Left kidney (tissue), 1 donor: ENCODE measurements at regions not wholly inside any gene's neighbourhood (a gene's known extent, or its start where the extent isn't known, plus 50 kb on each side); places are given as distances from the start of the nearest gene placed in this dataset.
"Not testable (repeated sequence)": the region's sequence is repeated elsewhere in the genome, so short reads cannot be mapped to it uniquely, and the experiment has no call there.

Experiments
- DNase-seq: peaks from one replicate; pipeline ENCODE4 v3.0.0-alpha.2; 2013

DNA sequence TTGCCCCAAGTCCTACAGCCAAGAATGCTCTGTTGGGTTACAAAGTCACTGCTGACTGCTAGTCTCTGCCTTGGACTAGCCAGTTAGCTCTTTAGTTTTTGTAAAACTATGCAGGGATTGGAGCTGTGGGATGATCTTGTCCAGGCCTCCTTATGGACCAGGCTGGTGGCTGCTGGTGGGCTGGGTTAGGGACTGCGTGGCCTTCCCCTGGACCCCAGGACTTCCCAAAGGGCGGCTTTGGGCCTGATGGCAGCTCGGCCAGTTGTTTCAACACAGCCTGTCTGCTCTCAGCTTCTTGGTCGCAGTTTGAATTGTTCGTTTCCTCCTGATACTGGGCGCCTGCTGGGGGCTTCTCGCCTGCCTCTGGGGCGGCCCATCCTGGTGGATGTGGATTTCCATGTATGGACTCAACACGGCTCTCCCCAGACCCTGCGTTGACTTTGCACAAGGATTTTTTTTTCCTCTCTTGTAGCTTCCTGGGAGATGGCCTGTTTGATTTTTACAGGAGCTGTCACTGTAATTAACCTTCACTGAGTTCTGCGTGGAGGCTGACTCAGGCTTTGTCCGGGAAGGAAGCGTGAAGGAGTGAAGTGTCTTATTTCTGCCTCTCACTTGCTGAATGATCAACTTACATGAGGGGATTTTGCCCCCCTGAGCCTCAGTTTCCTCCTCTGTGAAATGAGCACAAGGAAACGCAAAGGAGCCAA, 91.9 kb upstream of the NEURL1B start:
- DNase-seq: no peak

DNA sequence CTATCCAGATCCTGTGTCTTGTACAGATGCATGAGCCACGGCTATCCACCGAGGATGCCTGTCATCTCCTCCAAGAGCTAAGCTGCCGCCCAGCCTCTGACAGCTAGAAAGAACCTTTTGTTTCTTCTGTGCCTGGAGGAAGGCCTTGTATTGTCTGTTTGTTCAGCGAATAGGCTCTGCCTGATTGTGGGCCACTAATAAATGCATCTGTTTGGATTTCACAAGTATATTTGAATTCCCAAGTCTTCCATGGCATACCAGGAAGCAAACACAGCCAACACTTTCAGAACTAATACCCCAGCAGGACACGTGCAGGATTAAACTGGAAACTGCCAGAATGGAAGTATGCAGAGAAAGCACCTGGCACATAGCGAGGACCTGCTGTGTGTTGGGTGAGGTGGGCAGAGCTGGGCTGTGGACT, 92.7 kb upstream of the NEURL1B start:
- DNase-seq: no peak

DNA sequence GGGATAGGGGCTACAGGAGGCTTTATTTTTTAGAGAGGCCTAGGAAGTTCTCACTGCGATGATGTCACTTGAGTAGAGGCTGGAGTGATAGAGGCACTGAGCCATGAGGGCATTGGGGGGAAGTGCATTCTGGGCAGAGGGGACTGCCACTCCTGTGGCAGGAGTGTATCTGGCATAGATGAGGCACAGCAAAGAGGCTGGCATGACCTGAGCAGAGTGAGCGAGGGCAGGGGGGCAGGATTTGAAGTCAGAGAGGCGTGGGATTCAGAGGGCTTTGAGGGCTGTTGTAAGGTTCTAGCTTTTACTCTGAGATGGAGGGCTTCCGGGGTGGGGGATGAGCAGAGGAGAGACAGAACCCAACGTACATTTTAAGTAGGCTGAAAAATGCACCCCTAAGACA, 91.9 kb upstream of the SH3PXD2B start:
- no peak for DNase-seq

DNA sequence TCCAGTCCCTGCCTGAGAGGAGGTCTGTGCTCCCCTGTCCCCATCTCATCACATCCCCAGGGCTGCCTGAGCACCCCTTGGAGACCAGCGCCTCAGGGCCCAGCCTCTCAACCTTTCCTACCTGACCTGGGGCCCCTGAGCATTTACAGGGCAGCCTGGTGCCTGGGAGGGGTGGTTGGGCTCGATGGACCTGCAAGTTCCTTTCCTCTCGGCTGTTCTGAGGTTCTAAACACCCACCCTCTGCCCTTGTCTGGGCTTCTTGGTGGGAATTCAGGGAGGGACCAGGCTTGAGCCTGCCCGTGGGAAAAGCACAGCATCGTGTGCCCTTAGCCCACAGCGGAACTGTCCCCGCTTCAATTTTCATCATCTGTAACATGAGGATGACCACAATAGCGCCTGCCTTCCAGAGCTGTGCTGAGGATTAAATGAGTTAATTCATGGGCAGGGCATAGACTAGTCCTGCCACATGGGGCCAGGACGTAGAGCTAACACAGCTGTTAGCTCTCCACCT, 91.0 kb upstream of the SH3PXD2B start:
- no peak for DNase-seq

DNA sequence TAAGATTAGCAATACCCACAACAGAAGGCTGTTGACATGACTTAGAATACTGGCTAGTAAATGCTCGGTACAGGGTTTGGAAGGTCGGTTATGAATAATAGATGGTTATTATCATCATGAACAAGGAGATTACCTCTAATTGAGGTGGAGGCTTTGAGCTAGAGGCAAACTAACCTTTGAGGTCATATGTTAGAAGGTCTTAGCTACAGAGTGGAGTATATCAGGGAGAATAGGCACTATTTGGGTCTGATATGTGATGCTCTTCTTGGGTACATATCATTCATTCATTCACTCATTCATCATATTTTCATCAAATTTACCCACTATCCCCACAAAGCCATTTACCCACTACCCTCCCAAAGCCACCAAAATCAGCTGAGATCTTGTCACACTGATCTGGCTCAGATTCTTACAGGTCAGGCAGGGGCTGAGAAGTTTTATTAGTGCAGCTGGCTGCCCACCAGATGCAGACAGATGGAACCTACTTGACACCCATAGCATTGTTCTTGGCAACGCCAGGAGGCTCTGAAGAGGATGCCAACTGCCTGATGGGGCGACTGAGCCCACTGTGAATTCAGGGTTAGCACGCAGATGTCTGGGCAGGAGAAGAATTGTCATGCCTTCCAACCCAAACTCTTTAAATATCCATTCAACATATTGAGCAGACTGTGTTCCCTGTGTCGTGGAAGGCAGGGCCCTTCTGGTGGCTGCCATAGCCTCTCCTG, 90.2 kb upstream of the SH3PXD2B start:
- DNase-seq: no peak

DNA sequence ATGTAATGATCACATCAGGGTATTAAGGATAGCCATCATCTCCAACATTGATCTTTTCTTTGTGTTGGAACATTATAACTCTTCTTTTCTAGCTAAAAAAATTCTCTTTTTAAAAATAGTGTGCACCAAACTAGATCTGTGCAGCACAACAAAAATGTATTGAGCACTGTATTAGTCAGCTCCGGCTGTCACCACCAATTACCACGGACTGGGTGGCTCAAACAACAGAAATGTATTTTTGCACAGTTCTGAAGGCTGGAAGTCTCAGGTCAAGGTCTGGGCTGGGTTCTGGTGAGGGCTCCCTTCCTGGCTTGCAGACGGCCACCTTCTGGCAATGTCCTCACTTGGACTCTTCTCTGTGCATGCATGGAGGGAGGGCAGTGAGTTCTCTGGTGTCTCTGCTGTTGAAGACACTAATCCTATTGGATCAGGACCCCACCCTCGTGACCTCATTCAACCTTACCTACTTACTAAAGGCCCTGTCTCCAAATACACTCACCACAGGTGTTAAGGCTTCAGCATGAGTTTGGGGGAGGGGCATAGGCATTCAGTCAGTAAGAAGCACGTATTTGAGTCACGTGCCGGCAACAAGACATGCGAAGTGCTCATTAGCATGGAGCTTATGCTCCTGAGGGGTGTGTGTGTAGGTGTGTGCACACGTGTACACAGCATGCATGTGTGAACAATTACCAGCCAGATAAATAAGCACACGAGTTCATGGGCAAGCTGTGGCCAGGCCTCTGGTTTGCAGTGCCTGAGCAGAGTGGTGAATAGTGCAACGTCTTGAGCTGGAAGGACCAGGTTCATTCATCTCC, 89.4 kb upstream of the SH3PXD2B start:
- no peak for DNase-seq

DNA sequence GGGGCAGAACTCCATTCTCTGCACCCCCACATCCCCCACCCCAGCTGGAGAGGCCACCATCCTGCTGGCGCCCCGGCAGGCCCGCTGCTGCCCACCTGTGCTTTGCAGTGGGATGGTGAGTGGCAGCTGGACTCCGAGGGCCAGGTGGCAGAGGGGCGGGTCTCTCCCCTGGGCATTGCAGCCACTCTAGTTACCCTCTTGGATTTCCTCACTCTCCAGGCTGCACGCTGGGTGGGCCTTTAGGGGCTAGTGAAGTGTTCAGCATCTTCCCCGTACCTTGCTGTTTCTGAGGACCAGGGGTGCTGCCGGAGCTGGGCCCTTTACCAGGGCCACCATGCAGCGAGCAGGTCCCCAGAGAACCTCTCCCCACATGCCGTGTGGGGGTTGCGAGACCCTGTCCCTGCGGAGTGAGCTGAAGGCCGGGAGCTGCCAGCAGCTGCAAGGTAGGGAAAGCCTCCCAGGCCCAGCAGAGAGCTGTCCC, 88.4 kb upstream of the SH3PXD2B start:
- no peak for DNase-seq

DNA sequence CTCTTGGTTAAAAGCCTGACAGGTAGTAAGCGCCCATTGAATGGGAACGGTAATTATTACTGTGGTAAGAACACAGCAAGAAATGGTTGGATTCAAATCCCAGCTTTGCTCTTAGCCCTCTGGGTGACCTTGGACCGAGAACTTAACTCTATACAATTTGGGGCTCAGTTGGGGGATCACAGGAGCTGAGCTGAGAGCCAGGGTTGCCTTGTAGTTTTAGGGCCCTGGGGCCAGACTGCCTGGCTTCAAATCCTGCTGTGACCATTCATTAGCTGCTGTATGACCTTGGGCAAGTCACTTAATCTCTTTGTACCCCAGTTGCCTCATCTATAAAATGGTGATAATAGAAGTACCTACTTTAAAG, 87.4 kb upstream of the SH3PXD2B start:
- no peak for DNase-seq

DNA sequence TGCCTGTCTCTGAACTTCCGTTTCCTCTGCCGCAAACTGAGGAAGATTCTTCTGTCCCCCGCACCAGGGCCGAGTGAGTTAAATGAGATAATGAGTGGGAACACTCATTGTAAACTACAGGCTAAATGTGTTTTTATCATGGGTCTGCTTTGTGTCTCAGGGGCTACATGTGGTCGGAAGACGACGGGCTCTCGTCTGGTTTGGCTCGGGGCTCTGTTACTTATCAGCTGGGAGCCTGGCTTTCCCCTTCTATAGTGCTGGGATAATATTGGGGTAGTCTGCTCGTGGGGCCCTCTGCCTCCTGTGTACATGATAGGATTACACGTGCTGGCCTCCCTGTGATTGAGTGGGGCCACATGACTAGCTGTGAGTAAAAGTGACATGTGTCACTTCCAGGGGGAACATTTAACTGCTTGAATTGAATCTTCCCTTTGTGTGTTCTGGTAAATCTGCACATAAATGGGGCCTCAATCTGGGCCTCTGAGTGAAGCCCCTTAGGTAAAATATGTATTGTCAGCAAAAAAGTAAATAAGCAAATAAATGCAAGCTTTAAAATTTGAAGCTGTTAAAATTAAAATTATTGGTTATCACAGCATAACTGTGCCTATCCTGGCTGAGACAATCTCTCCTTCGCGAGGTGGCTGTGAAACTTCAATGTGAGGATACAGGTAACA, 86.9 kb upstream of the SH3PXD2B start:
- DNase-seq: no peak

DNA sequence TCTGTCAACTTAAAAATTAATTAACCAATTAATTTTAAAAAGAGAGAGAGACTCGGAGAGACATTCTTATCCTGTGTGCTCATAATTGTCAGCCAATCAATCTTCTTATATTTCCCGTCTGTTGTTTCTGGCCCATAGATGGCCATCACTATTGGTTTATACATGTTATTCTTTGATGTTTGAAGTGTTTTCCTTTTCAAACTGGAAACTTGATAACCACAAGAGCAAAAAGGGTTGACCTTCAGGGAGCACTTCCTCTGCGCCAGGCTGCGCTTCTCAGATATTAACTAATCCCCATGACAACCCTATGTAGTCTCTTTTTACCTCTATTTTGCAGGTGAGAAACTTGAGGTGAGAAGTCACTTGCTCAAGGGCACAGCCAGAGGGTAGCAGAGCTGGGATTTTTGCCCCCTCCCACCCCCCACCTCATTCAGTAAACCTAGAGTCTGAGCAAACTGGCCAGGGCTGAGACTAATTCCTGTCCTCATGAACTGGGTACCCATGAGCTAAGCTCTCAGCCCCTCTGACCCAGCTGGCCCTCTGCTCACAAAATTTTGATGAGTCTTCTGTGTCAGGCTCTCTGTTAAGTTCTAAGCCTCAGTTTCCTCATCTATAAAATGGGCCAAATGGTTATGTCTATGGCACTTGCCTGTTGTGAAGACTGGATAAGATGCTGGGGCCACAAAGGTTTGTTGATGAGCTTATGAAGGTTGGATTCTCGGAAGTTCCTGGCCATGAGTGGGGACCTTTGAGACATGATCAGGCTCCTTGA, 86.0 kb upstream of the SH3PXD2B start:
- DNase-seq: no peak

DNA sequence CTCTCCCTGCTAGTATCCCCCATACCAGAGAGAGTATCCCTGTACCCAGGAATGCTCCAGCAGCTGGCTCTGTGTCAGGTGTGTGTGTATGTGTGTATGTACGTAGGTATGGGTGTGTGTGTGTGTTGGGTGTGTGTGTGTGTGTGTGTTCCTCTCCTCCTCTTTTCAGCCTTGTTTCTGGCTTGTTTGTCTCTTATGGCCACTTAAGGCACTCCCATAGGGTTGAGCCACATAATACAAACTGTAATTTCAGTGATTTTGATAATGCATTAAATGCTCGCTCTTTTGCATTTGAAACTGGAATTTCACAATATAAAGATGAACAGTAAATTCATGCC, 80.8 kb upstream of the SH3PXD2B start:
- no peak for DNase-seq

DNA sequence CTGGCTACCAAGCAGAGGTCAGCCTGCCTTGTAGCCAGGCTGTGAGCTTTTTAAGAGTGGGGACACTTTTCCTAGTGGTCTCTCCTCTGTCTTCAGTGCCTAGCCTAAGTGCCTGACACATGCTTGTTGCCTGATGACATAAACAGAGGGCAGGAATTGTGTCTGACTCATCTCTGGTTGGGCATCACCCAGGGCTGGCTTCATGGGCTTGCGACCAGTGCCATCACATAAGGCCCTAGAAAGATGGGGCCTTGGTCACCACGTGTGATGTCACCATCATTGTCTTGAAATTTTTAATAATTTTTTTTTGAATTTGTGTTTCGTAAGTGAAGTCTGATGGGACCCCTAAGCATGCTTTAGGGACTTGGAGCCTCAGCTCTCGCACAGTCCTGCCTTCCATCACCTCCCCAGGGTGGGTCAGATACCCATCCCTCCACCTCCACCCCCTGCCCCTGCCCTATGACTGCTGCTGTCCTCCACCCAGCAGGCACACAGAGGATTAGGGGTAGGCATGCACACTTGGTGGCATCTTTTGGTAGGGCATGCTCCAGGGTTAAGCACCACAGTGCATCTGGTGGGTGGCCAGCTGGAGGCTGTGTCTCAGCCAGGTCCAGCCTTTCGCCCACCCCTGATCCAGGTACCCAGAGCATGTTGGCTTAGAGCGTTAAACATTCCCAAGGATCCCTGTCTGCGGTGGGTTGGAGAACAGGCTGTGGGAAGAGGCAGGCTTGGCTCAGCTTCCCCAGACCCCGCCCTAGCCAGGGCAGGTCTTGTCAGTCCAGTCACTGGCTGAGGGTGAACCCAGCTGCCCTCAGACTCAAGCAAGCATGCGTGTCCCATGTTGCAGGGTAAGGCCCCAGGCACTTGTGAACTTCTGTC, 80.1 kb upstream of the SH3PXD2B start:
- DNase-seq: no peak

DNA sequence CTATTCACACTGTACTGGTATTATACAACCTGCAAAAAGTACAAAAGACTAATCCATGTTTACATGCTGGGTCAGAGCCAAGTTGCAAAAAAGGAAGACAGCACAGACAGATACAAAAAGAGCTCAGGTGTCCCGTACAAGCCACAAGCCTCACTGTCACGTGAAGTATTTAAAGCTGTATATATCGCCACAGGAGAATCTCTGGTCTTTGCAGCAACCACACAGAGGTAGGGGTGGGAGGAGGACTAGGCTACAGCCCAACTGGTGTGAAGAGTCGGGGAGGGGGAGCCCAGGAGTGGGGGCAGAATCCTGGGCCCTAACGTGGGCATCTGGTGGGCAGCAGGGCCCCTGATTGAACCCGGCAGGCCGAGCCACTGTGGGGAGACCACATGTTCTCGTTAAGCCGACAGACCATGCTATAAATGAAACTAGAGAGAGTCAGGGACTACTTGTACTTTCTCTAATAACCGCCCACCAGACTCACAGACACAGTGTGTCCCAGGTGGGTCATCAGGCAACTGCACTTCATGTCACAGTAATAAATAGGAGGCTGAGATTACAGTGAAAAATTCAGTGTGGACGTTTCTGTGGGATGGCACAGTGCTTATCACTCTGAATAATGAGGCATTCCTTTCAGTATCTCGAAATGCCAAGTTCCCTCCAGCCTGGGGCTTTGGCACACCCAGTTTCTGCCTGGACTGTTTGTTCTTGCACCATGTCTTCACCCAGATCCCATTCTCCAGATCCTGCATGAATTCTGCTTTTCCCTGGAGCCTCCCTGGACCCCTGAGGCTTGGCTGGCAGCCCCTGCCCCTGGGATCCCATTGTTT, 79.3 kb upstream of the SH3PXD2B start:
- no peak for DNase-seq

DNA sequence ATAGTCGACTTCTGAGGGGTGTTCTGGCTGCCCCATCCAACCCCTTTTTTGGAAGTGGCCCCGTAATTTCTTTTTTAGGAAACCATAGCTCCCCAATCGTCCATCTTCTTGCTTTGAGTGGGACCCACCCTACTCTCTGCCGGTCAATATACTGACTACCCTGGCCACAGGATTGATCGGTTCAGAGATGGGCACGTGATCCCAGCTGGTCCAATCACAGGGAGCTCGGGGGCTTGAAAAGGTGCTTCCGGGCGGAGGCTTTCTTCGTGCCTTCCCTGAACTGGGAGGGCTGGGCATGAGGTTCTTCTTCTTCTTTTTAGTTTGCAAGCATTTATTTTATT, 78.7 kb upstream of the SH3PXD2B start:
- no peak for DNase-seq

DNA sequence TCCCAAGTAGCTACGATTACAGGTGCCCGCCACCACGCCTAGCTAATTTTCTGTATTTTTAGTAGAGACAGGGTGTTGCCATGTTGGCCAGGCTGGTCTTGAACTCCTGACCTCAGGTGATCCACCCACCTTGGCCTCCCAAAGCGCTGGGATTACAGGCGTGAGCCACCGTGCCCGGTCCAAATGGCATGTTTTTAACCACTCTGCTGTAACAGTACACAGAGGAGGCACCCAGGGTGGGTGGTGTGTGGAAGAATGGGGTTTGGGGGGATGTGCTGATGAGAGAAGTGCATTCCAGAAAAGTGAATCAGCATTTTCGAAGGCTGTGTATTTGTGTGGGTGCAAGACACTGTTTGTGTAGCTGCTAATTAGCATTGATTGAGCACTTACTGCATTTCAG, 78.1 kb upstream of the SH3PXD2B start:
- DNase-seq: not testable (repeated sequence)

DNA sequence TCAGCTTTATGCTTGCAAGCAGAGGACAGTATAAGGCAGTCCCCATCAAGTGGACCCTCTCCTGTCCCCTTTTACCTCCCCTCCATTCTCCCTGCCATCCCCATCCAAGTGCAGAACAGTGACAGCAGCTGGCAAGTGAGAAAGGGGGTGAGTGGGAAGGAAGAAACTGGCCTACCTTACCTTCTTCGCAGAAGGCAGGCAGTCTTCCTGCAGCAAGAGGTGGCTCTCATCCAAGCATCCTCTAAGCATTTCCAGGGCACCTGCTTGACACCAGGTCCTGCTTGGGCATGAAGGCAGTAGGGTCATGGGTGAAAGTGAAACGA, 77.3 kb upstream of the SH3PXD2B start:
- DNase-seq: no peak

DNA sequence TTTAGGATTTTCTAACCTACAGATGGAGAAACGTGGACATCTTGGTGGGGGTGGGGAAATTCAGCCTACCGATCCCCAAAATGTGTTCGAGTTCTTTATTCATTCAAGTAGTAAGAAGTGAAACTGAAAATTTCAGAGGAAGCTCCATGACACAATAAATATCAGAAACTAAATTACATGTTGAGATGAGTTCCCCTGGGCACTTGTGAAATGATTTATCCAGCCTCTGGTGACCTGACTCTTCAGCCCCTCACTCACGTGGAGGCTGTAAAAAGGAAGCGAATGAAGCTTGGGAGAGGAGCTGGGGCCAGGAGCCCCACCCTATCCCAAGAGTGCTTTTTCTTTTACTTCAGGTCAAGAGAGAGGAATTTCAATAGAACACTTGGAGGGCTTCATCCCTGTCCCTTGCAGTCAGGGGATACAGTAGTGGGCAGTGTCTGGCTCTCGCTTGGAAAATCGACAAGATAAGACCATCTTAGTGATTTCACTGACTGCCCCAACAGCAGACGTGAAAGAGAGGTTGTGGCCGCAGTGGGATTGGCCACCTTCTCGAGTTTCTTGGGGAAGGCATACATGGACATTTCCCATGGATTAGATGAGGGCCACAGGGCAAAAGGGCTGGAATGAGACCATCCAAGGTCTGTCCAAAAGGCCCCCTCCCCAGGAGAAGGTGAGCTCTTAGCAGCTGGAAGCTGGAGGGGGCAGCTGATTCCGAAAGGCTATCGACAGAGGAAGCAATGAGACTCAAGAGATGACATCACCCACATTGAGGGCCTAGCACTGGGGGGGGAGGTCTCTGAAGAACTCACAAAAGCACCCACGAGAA, 76.8 kb upstream of the SH3PXD2B start:
- DNase-seq: no peak

DNA sequence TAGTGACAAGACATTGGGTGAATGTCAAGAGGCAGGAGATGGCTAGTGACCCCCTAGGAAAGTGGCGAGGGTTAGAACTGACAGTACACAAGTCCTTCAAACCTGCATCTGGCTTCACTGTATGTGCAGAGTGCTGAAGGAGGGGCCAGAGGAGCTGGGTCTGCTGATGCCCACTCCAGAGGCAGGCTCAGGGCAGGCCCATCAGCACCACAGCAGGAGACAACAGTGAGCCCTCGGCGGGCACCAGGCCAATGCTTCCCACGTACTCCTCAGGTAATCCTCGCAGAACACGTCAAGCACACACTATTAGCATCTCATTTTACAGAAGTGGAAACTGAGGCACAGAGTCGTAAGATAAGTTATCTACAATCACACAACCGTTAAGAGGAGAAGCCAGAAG, 76.1 kb upstream of the SH3PXD2B start:
- no peak for DNase-seq

DNA sequence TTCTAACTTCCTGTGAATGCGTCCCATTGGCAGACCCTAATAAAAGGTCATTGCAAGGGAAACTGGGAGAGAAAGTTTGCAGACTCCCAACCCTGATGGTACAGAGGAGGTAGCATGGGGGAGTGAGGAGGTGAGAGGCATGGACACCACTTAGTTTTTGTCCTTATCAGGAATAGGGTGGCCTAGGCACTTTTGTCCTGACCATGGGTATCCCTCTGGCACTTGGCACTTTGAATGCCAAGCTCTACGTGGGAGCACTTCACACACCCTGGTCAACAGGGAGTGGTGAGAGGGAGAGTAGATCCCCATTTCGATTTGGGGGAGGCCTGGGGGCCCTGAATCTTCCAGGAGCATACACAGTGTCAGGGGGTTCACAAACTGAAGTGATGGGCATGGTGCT, 75.6 kb upstream of the SH3PXD2B start:
- DNase-seq: no peak
